Hepatocyte (in vitro differentiated cells): ENCODE measurements at regions not wholly inside any gene's neighbourhood (a gene's known extent, or its start where the extent isn't known, plus 50 kb on each side); places are given as distances from the start of the nearest gene placed in this dataset.

Experiments used
- CTCF ChIP-seq: fragments of 200-600 bp; sonication (generic); IDR thresholded peaks from 2 replicates; pipeline ENCODE4 v1.5.1; 2016; ENCODE audit warnings: antibody characterized with exemption, mild to moderate bottlenecking; ENCODE audit not compliant: poor library complexity
- EZH2 ChIP-seq: fragments of 200-600 bp; sonication (generic); IDR thresholded peaks from 2 replicates; pipeline ENCODE4 v1.6.1; 2016; ENCODE audit warnings: antibody characterized with exemption, mild to moderate bottlenecking, borderline replicate concordance
- EZH2phosphoT487 ChIP-seq: fragments of 200-600 bp; sonication (generic); IDR thresholded peaks from one replicate; pipeline ENCODE4 v1.6.1; 2018; ENCODE audit warnings: antibody characterized with exemption, mild to moderate bottlenecking, low read depth, moderate library complexity; ENCODE audit not compliant: unreplicated experiment, severe bottlenecking

DNA sequence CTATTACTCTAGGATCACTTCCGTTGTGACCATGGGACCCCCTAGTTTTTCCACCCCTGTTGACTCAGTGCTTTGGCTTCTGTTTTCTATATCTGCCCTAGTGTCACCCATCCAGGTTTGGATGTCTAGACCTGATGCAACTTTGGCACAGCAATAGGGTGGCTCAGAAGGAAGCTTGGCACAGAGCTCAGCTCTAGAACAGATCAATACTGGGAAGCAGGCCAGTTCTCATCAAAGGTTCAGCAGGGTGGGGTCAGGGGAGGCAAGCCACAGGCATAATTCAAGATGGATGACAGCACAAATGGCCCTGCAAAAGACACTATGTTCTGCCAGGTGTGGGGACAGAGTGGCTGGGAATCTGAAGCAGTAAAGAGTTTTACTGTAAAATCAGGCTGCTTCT, 74.2 kb upstream of the EGFL6 start:
- TF ChIP-seq CTCF (no peak), EZH2 (no peak), EZH2phosphoT487 (no peak)
